Naive thymus-derived CD8-positive, alpha-beta T cell (primary cell): ENCODE measurements at regions not wholly inside any gene's neighbourhood (a gene's known extent, or its start where the extent isn't known, plus 50 kb on each side); places are given as distances from the start of the nearest gene placed in this dataset.
A peak's percentile ranks its signal among the peaks of the same experiment; 100 is the strongest.

Source experiments
- ATAC-seq, 2 donors: fragments of 150-1000 bp; cut with Tn5 transposase in 1 of 2; sonication (Bioruptor Pico), chemical (Tn5 transposase) in 1 of 2; 1 replicate in 1 of 2; 2 replicates in 1 of 2; pipeline ENCODE4 v1.10.0; 2021; ENCODE audit warnings: mild to moderate bottlenecking in 2 of 2, moderate library complexity in 2 of 2
- POLR2A ChIA-PET: fragments of 350-600 bp; sonication (Branson Sonifier 250); formaldehyde crosslinking; loops from one replicate; lab custom pipeline; 2021; ENCODE audit warnings: antibody characterized with exemption; lab: Charles Lee
- DNase-seq, 10 donors: peaks; one replicate each; pipeline versions ENCODE4 v3.0.0 to v3.0.0-alpha.2; 2020 to 2022
- H3K27ac Mint-ChIP-seq, 10 donors: one replicate each; pipeline ENCODE4 v1.8.0; 2020 to 2022; ENCODE audit warnings: mild to moderate bottlenecking in 10 of 10, mixed read lengths in 10 of 10, moderate library complexity in 4 of 10, inconsistent platforms in 1 of 10
- H3K27me3 Mint-ChIP-seq, 5 donors: one replicate each; pipeline ENCODE4 v1.8.0; 2021 to 2022; ENCODE audit warnings: mixed read lengths in 5 of 5
- H3K36me3 Mint-ChIP-seq, 3 donors: one replicate each; pipeline ENCODE4 v1.8.0; 2020 to 2022; ENCODE audit warnings: mixed read lengths in 3 of 3, mild to moderate bottlenecking in 2 of 3, inconsistent platforms in 1 of 3
- H3K4me1 Mint-ChIP-seq, 4 donors: one replicate each; pipeline ENCODE4 v1.8.0; 2021 to 2022; ENCODE audit warnings: mixed read lengths in 4 of 4
- H3K4me3 Mint-ChIP-seq, 10 donors: one replicate each; pipeline ENCODE4 v1.8.0; 2020 to 2022; ENCODE audit warnings: mild to moderate bottlenecking in 10 of 10, mixed read lengths in 10 of 10, moderate library complexity in 6 of 10, inconsistent platforms in 1 of 10
- H3K9me3 Mint-ChIP-seq, 9 donors: one replicate each; pipeline ENCODE4 v1.8.0; 2020 to 2022; ENCODE audit warnings: mixed read lengths in 9 of 9, mild to moderate bottlenecking in 3 of 9, inconsistent platforms in 1 of 9, moderate library complexity in 1 of 9

GRCh38 chr20:51318058-51318949 is 224.2 kb downstream of the NFATC2 start:
- Mint-ChIP-seq H3K4me1 (peaks cover 0 to 2% (median 1%) of the 10 kb centered on the region in 4 donors), H3K4me3 (peak overlapping the region in 9 of 10 donors; percentile 8 to 50 (median 33)), H3K9me3 (peaks cover 0 to 9% (median 2%) of the 10 kb centered on the region in 9 donors), H3K36me3 (peaks cover 0 to 2% (median 0%) of the 10 kb centered on the region in 3 donors), H3K27ac (peak overlapping the region in 5 of 10 donors; percentile 63 to 91 (median 72)), H3K27me3 (peaks cover 0 to 9% (median 6%) of the 10 kb centered on the region in 5 donors)
- ATAC-seq (peak; percentile 59 to 61), DNase-seq (peak; percentile 4 to 69 (median 28))
- POLR2A ChIA-PET = interaction anchor here (0.7 kb wide), 1 partner anchor 12 kb away, joined by 3 read pairs; no protein-coding TSS in a partner anchor

- Mint-ChIP-seq H3K36me3 (peaks cover 0 to 2% (median 0%) of the 10 kb centered on the region in 3 donors), H3K9me3 (peaks cover 0 to 9% (median 2%) of the 10 kb centered on the region in 9 donors), H3K27ac (no peak overlapping the region), H3K27me3 (peaks cover 7 to 15% (median 10%) of the 10 kb centered on the region in 5 donors), H3K4me1 (peaks cover 0 to 2% (median 1%) of the 10 kb centered on the region in 4 donors), H3K4me3 (no peak overlapping the region)
- POLR2A ChIA-PET = no interaction called here
- no peak for ATAC-seq
- no peak for DNase-seq
Observed at GRCh38 chr20:51315390-51315789, 227.1 kb downstream of the NFATC2 start.

GRCh38 chr20:51313358-51313827 is 229.1 kb downstream of the NFATC2 start:
- ATAC-seq = no peak
- peaks cover 7 to 26% (median 10%) of the 10 kb centered on the region in 5 donors for H3K27me3 Mint-ChIP-seq
- H3K9me3 Mint-ChIP-seq = peaks cover 0 to 9% (median 2%) of the 10 kb centered on the region in 9 donors
- H3K36me3 Mint-ChIP-seq = peaks cover 0 to 2% (median 0%) of the 10 kb centered on the region in 3 donors
- H3K27ac Mint-ChIP-seq = no peak overlapping the region
- H3K4me3 Mint-ChIP-seq = no peak overlapping the region
- POLR2A ChIA-PET = no interaction called here
- H3K4me1 Mint-ChIP-seq = peaks cover 0 to 2% (median 1%) of the 10 kb centered on the region in 4 donors
- no peak for DNase-seq

- H3K27ac Mint-ChIP-seq = no peak overlapping the region
- no peak for DNase-seq
- ATAC-seq = no peak
- peaks cover 0 to 9% (median 2%) of the 10 kb centered on the region in 9 donors for H3K9me3 Mint-ChIP-seq
- peaks cover 5 to 26% (median 10%) of the 10 kb centered on the region in 5 donors for H3K27me3 Mint-ChIP-seq
- no peaks in the 10 kb centered on the region for H3K4me1 Mint-ChIP-seq
- POLR2A ChIA-PET = no interaction called here
- no peak overlapping the region for H3K4me3 Mint-ChIP-seq
- peaks cover 0 to 2% (median 0%) of the 10 kb centered on the region in 3 donors for H3K36me3 Mint-ChIP-seq
Observed at GRCh38 chr20:51312480-51312783, 230.1 kb downstream of the NFATC2 start.

- H3K27ac Mint-ChIP-seq = no peak overlapping the region
- H3K4me3 Mint-ChIP-seq = no peak overlapping the region
- no peak for ATAC-seq
- no peak for DNase-seq
- H3K9me3 Mint-ChIP-seq = peaks cover 0 to 9% (median 2%) of the 10 kb centered on the region in 9 donors
- H3K36me3 Mint-ChIP-seq = peaks cover 0 to 2% (median 0%) of the 10 kb centered on the region in 3 donors
- peaks cover 0 to 1% (median 0%) of the 10 kb centered on the region in 4 donors for H3K4me1 Mint-ChIP-seq
- POLR2A ChIA-PET = no interaction called here
- peaks cover 8 to 26% (median 12%) of the 10 kb centered on the region in 5 donors for H3K27me3 Mint-ChIP-seq
Observed at GRCh38 chr20:51311636-51312479, 230.7 kb downstream of the NFATC2 start.

- ATAC-seq (no peak), DNase-seq (no peak)
- Mint-ChIP-seq H3K27ac (no peak overlapping the region), H3K9me3 (no peaks in the 10 kb centered on the region), H3K4me3 (no peak overlapping the region), H3K27me3 (peaks cover 10 to 38% (median 11%) of the 10 kb centered on the region in 5 donors), H3K36me3 (no peaks in the 10 kb centered on the region), H3K4me1 (peaks cover 0 to 3% (median under 1%) of the 10 kb centered on the region in 4 donors)
- POLR2A ChIA-PET = no interaction called here
Observed at GRCh38 chr20:51310216-51310615, 232.3 kb downstream of the NFATC2 start.

- Mint-ChIP-seq H3K9me3 (no peaks in the 10 kb centered on the region), H3K4me3 (no peak overlapping the region), H3K27me3 (peaks cover 7 to 40% (median 11%) of the 10 kb centered on the region in 5 donors), H3K4me1 (peaks cover 0 to 3% (median under 1%) of the 10 kb centered on the region in 4 donors), H3K27ac (no peak overlapping the region), H3K36me3 (no peaks in the 10 kb centered on the region)
- ATAC-seq (no peak), DNase-seq (no peak)
- POLR2A ChIA-PET = interaction anchor here (0.6 kb wide), 1 partner anchor 18 kb away, joined by 3 read pairs; no protein-coding TSS in a partner anchor
Observed at GRCh38 chr20:51309128-51309527, 233.4 kb downstream of the NFATC2 start.

- Mint-ChIP-seq H3K4me1 (peaks cover 0 to 3% (median under 1%) of the 10 kb centered on the region in 4 donors), H3K27me3 (peaks cover 7 to 35% (median 10%) of the 10 kb centered on the region in 5 donors), H3K36me3 (no peaks in the 10 kb centered on the region), H3K9me3 (no peaks in the 10 kb centered on the region), H3K27ac (peak overlapping the region in 5 of 10 donors; percentile 9 to 61 (median 41)), H3K4me3 (no peak overlapping the region)
- ATAC-seq (peak; percentile 97 to 99), DNase-seq (peak; percentile 46 to 82 (median 65))
- POLR2A ChIA-PET = interaction anchor here (0.5 to 1.4 kb wide), 3 partner anchors 12 to 516 kb away, joined by 3 to 4 read pairs (median 3); no protein-coding TSS in a partner anchor
Observed at GRCh38 chr20:51306521-51307358, 235.8 kb downstream of the NFATC2 start.

GRCh38 chr20:51306081-51306480 is 236.4 kb downstream of the NFATC2 start:
- Mint-ChIP-seq H3K27ac (no peak overlapping the region), H3K4me3 (no peak overlapping the region), H3K4me1 (peaks cover 0 to 3% (median under 1%) of the 10 kb centered on the region in 4 donors), H3K9me3 (no peaks in the 10 kb centered on the region), H3K27me3 (peaks cover 3 to 29% (median 7%) of the 10 kb centered on the region in 5 donors), H3K36me3 (no peaks in the 10 kb centered on the region)
- no peak for DNase-seq
- ATAC-seq = no peak
- POLR2A ChIA-PET = interaction anchor here (0.5 to 1.4 kb wide), 2 partner anchors 368 to 515 kb away, joined by 3 to 4 read pairs; no protein-coding TSS in a partner anchor

GRCh38 chr20:51305316-51306052 is 237.0 kb downstream of the NFATC2 start:
- no peak for ATAC-seq
- Mint-ChIP-seq H3K4me3 (no peak overlapping the region), H3K27ac (peak overlapping the region in 1 of 10 donors; percentile 6), H3K36me3 (no peaks in the 10 kb centered on the region), H3K4me1 (peaks cover 0 to 3% (median under 1%) of the 10 kb centered on the region in 4 donors), H3K27me3 (peaks cover 4 to 25% (median 7%) of the 10 kb centered on the region in 5 donors), H3K9me3 (no peaks in the 10 kb centered on the region)
- no peak for DNase-seq
- POLR2A ChIA-PET = interaction anchor here (1.4 kb wide), 1 partner anchor 515 kb away, joined by 4 read pairs; no protein-coding TSS in a partner anchor
